OCI-LY7 (cell line): ENCODE measurements at regions not wholly inside any gene's neighbourhood (a gene's known extent, or its start where the extent isn't known, plus 50 kb on each side); places are given as distances from the start of the nearest gene placed in this dataset.
"Not testable (repeated sequence)": the region's sequence is repeated elsewhere in the genome, so short reads cannot be mapped to it uniquely, and the experiment has no call there.

Source experiments
- CTCF ChIP-seq: fragments of 200-600 bp; sonication (generic); conservative IDR thresholded peaks from 2 replicates; pipeline ENCODE4 v1.5.1; 2014; ENCODE audit warnings: mild to moderate bottlenecking, antibody characterized with exemption, low read length, moderate library complexity, mixed read lengths
- EZH2phosphoT487 ChIP-seq: fragments of 200-600 bp; sonication (generic); IDR thresholded peaks from 2 replicates; pipeline ENCODE4 v1.6.1; 2018; ENCODE audit warnings: low read depth, borderline replicate concordance, mild to moderate bottlenecking, mixed run types, antibody characterized with exemption, low read length, moderate library complexity, mixed read lengths

DNA sequence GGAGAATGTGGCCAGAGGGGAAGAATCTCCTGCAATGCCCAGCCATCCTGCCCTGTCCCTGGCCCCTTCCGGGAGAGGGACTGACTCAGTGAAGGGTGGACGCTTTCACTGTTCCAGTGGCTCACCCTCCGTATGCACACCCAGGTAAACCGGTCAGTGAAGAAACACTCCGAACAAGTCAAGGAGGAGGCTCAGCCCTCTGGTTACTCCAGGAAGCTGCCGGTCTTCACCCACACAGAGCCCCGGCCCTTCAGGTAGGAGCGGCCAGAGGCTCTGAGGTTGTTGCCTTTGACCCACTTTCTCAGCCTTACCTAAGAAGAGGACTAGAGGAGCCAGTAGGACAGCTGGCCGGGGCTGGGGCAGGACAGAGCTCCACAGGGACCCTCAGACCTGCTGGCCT is 4419.8 kb upstream of the TPTE start:
- TF ChIP-seq CTCF, EZH2phosphoT487: not testable (repeated sequence)
